ENCODE measurements at regions not wholly inside any gene's neighbourhood (a gene's known extent, or its start where the extent isn't known, plus 50 kb on each side); places are given as distances from the start of the nearest gene placed in this dataset.

DNA sequence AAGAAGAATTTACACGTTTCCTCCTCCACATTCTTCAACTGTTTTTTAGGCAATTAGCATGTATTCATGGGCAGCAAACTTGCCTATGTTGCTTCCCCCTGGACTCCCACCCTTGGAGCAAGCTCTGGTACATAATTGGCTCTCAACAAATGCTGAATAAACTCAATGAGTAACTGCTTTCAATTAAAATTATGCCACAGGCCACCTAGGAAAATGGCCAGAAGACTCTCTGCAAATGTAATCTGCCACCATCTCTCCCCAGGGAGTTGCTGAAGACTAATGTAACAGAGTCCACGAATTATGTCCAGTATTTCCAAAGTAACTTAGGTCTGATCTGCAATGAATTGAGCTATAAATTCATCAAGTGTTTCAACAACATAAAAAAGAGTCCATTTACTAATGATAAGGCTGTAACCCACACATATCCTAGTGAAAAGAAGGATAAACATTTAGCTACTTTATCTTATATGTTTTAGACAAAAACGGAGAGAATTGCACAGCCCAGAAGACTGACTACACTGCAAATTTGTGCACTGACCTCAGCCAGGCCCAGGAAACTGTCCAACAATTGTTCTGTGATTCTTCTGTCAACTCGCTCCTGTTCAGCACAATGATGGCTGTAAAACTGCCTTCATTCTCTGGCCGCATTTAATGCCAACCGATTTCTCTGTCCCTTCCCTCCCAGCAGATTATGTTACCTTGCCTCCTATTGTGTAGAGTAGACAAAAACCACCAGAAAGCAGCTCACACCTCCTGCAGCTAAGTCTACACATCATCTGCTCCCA lies 808.6 kb upstream of the ARGLU1 start:
- Mint-ChIP-seq H3K9me3 (no peaks in the 10 kb centered on the region), H3K27me3 (no peaks in the 10 kb centered on the region), H3K36me3 (ENCODE audit: low read depth) (no peaks in the 10 kb centered on the region), H3K4me1 (ENCODE audit: low read depth) (no peaks in the 10 kb centered on the region), H3K27ac (no peak overlapping the region), H3K4me3 (no peak overlapping the region)
- no peak for DNase-seq

DNA sequence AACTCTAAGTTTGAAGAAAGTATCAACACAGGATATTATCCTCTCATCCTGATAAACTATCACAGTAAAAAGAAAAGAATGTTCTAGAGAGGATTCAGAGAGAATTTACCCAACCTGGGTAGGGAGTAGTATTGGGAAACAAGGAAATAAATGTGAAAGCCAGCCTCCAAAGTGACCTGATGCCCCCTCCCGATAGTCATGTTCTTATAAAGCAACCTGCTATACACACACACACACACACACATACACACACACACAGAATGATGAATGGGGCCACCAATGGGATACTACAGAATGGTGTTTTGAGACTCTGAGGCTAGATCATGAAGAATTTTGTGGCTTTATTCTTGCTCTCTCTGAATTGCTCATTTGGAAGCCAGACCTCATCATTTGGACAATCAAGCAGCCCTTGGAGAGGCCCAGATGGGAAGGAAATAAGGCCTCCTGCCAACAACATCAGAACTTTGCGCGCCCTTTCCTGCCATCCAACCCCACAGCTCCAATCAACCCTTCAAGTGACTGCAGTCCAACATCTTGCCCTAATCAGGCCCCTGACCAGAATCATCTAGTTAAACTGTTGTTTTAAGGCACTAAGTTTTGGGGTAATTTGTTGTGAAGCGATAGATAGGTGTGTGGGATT lies 807.9 kb upstream of the ARGLU1 start:
- Mint-ChIP-seq H3K27me3 (no peaks in the 10 kb centered on the region), H3K36me3 (ENCODE audit: low read depth) (no peaks in the 10 kb centered on the region)

DNA sequence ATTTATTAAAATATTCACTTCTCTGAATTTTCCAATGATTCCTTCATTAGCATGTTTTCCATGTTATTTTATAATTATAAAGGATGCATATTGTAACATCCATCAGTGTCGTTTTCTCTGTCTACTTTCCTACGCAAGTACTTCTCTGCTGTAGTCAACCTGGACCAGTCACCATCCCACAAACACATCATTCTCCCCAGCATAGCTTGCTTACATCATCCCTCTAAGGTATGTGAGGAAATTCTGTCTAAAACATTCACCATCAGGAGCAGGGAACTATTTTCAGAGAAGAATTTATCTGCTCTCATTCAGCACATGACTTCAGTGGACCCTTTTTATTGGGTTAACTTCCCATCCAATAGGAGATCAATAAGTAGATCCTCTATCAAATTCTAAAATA lies 806.1 kb upstream of the ARGLU1 start:
- no peaks in the 10 kb centered on the region for H3K9me3 Mint-ChIP-seq
- H3K36me3 Mint-ChIP-seq (ENCODE audit: low read depth): no peaks in the 10 kb centered on the region

More for the DNA sequence above, 807.9 kb upstream of the ARGLU1 start:
- Mint-ChIP-seq H3K4me1 (ENCODE audit: low read depth) (no peaks in the 10 kb centered on the region), H3K4me3 (no peak overlapping the region), H3K9me3 (no peaks in the 10 kb centered on the region), H3K27ac (no peak overlapping the region)
- DNase-seq: no peak

DNA sequence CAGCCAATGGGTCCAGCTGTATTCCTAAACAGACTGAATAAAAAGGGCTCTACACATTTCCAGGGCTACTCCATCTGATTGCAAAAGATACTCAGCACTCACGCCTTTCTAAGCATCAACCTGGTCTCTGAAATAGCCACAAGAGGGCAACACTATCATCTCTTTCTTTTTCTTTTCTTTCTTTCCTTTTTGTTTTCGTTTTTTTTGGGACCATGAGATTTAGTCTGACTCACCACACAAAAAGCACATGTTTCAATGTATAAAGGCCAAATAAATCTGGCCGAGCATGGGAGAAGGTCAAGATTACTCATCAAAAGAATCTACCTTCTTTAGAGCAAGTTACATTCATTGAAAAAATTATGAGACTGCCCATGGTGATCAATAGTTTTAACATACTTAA lies 805.6 kb upstream of the ARGLU1 start:
- Mint-ChIP-seq H3K27me3 (no peaks in the 10 kb centered on the region), H3K36me3 (ENCODE audit: low read depth) (no peaks in the 10 kb centered on the region), H3K9me3 (no peaks in the 10 kb centered on the region), H3K4me3 (no peak overlapping the region), H3K4me1 (ENCODE audit: low read depth) (no peaks in the 10 kb centered on the region), H3K27ac (no peak overlapping the region)
- DNase-seq: no peak

More for the DNA sequence above, 806.1 kb upstream of the ARGLU1 start:
- H3K4me1 Mint-ChIP-seq (ENCODE audit: low read depth): no peaks in the 10 kb centered on the region
- H3K4me3 Mint-ChIP-seq: no peak overlapping the region
- H3K27ac Mint-ChIP-seq: no peak overlapping the region
- DNase-seq: no peak
- H3K27me3 Mint-ChIP-seq: no peaks in the 10 kb centered on the region

DNA sequence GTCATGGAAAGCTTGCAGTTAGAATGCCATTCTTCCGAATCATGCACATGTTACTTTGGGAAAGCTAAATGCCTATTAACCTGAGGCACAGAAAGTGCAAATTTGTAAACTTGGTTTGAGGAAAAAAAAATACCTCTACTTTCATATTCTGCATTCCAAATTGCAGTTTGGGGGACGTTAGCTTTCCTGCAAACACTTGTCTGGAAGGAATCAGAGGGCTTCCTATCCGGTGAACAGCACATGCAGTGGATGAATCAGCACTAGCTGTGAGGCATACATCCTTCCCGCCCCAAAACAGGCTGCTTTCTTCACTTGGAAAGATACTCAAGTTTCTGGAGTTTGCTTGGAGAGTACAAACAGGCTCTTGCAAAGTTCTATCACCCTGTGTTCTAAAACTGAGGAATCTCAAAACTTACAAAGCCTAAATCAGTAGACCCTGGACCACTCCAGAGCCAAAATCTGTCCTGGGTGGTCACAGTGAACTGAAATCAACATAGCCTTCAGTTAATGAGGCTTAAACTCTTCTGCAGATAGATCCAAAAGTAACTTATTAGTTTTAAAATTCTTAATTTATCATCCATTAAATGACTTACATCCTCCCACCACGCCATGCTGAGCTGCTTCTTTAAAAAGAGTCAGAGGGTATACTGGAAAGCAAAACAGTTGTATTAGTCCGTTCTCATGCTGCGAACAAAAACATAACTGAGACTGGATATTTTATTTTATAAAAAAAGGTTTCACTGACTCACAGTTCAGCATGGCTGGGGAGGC lies 802.3 kb upstream of the ARGLU1 start:
- H3K4me3 Mint-ChIP-seq: no peak overlapping the region
- H3K9me3 Mint-ChIP-seq: no peaks in the 10 kb centered on the region
- DNase-seq: no peak
- no peaks in the 10 kb centered on the region for H3K27me3 Mint-ChIP-seq
- H3K4me1 Mint-ChIP-seq (ENCODE audit: low read depth): no peaks in the 10 kb centered on the region
- no peak overlapping the region for H3K27ac Mint-ChIP-seq
- no peaks in the 10 kb centered on the region for H3K36me3 Mint-ChIP-seq (ENCODE audit: low read depth)

DNA sequence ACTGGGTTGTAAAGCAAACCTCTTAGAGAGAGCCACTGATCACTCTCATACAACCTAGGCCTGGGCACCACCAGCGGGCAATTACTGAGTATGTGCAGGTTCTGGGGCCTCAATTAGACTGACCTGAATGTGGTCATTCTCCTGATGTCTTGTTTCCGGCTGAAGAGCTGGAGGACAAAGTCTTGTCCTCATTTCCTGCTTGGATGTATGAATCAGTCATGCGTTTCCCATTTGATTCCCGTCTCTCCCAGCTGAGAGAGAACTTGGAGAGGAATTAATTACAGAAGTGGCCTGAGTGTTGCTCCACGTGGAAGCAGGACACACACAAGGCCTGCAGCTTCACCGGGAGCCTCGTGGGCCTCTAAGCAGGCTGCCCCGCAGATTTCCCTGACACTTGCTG lies 799.3 kb upstream of the ARGLU1 start:
- Mint-ChIP-seq H3K4me1 (ENCODE audit: low read depth) (no peaks in the 10 kb centered on the region), H3K27me3 (no peaks in the 10 kb centered on the region), H3K36me3 (ENCODE audit: low read depth) (no peaks in the 10 kb centered on the region), H3K4me3 (no peak overlapping the region), H3K9me3 (no peaks in the 10 kb centered on the region), H3K27ac (no peak overlapping the region)
- DNase-seq: no peak

DNA sequence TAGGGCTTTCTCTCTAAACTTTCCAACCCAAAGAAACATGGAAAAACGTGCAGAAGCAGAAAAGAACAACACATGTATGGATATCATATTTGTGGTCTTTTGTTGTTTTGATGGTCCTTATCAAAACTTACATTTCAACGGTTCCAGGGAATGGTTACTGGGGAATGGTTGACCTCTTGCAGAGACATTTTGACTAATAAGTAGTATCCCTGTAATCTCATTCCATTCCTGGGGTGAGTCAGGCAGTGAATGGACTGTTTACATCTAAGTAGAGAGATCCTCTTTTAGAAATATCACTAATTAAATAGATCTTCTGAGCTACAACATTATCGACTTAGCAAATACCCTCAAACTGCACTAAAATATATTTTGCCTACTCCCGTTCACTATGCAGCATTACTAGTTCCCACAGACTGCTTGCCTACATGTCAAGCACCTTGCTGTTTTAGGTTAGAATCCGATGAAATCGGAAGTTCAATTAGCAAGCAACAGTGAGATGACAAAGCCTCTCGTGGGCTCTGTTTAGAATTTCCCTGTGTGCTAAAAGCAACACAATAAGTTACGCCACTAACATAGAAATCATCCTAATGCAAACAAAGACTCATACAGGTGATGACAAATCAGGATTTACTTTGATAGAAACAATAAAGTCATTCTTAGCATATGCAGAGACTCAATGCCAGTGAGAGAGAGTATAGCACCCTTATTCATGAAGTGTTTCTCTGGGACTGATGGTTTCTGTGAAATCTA lies 797.7 kb upstream of the ARGLU1 start:
- DNase-seq: no peak
- Mint-ChIP-seq H3K4me1 (ENCODE audit: low read depth) (no peaks in the 10 kb centered on the region), H3K27ac (no peak overlapping the region), H3K4me3 (no peak overlapping the region), H3K27me3 (no peaks in the 10 kb centered on the region), H3K9me3 (no peaks in the 10 kb centered on the region), H3K36me3 (ENCODE audit: low read depth) (no peaks in the 10 kb centered on the region)

DNA sequence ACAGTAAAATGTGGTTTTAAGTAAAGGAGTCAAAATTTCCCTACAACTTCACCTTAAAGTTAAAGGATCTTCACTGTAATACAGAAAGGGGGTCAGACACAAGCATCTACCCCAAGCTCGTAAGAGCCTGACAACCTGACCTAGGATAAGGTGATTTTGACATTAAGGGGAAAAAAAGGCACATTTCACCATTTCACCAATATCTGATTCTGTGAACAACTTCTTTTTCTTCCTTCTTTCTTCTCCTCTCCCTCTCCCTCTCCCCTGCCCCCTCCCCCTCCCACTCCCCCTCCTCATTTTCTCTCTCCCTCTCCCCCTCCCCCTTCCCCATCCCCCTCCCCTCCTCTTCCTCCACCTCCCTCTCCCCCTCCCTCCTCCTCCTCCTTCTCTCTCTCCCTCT lies 796.7 kb upstream of the ARGLU1 start:
- no peaks in the 10 kb centered on the region for H3K4me1 Mint-ChIP-seq (ENCODE audit: low read depth)
- no peaks in the 10 kb centered on the region for H3K27me3 Mint-ChIP-seq
- H3K4me3 Mint-ChIP-seq: no peak overlapping the region
- no peak for DNase-seq
- no peaks in the 10 kb centered on the region for H3K9me3 Mint-ChIP-seq
- no peaks in the 10 kb centered on the region for H3K36me3 Mint-ChIP-seq (ENCODE audit: low read depth)
- H3K27ac Mint-ChIP-seq: no peak overlapping the region

DNA sequence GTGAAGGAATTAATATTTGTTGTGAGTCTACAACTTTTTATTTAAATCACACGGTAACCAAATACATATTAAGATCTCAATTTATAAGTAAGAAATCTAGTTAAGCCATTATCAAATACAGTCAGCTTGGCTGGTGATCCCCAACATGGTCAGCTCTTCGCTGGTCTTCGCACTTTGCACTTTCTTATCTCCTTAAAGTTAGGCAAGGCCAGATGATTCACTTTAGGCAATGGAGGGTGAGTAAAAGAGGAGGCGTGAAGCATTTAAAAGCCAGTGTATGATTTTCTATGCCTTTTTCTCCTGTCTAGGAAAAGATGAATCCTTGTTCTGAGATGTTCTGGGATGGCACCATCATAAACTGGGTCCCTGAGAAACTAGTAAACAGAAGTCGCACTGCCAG lies 793.7 kb upstream of the ARGLU1 start:
- H3K36me3 Mint-ChIP-seq (ENCODE audit: low read depth): no peaks in the 10 kb centered on the region
- no peak for DNase-seq
- H3K27me3 Mint-ChIP-seq: no peaks in the 10 kb centered on the region
- no peak overlapping the region for H3K27ac Mint-ChIP-seq
- no peaks in the 10 kb centered on the region for H3K4me1 Mint-ChIP-seq (ENCODE audit: low read depth)
- no peak overlapping the region for H3K4me3 Mint-ChIP-seq
- peaks cover 2% of the 10 kb centered on the region for H3K9me3 Mint-ChIP-seq

DNA sequence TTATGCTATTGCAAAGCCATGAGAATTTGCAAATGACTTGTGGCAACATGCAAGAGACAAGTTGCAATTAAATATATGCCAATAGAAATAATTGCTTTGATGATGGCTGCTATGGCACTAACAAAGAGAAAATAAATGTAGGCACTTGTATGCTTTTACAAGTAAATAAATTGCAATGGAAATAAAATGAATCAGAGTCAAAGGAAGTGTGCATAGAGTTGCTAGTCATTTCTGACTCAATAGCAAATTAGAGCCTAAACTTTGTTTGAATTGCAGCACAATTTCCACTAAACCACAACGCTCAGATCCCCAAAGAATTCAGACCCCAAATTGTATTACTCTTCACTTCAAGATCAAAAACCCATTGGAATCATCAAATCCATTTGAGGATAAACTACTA lies 792.1 kb upstream of the ARGLU1 start:
- Mint-ChIP-seq H3K4me1 (ENCODE audit: low read depth) (no peaks in the 10 kb centered on the region), H3K27ac (no peak overlapping the region), H3K36me3 (ENCODE audit: low read depth) (no peaks in the 10 kb centered on the region), H3K4me3 (no peak overlapping the region), H3K27me3 (no peaks in the 10 kb centered on the region), H3K9me3 (peaks cover 2% of the 10 kb centered on the region)
- DNase-seq: no peak

DNA sequence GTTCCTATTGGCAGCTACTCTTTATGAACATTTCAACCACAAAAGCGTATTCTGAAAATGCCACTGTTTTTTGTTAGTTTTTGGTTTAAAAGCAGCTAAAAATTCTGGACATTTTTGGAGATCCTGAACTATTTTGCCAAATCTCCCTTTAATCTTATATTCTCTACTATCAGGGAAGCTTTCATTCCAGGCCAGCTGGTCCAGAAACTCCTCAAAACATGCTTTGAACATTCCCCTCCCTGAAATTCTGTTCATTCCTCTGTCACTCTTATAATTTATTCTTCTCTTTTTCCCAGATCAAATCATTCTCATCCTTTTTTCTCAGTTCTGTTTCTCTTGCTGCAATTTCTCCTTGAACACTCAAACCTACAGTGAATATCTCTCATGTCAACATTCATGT lies 790.9 kb upstream of the ARGLU1 start:
- DNase-seq: no peak
- Mint-ChIP-seq H3K4me3 (no peak overlapping the region), H3K4me1 (ENCODE audit: low read depth) (no peaks in the 10 kb centered on the region)

DNA sequence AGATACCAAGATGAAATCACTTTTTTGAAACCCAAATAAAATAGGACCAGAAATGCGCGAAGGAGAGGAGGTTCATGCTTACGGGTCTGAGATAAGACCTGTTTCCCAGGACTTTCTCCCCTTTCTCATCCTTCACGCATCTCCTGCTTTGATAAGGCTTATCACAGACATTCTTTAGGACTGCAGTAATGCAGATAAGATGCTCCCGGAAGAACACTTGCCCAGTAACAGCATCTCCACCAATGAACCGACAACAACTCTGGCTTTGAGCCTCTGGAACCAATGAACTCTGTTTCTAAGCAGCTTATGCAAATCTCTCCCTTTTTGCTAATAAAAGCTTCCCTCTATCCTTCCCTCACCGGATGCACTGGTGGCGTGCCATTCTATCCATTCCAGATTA lies 783.4 kb upstream of the ARGLU1 start:
- H3K36me3 Mint-ChIP-seq (ENCODE audit: low read depth): no peaks in the 10 kb centered on the region
- no peaks in the 10 kb centered on the region for H3K4me1 Mint-ChIP-seq (ENCODE audit: low read depth)
- H3K9me3 Mint-ChIP-seq: peaks cover 3% of the 10 kb centered on the region
- no peaks in the 10 kb centered on the region for H3K27me3 Mint-ChIP-seq
- no peak overlapping the region for H3K27ac Mint-ChIP-seq
- DNase-seq: no peak
- no peak overlapping the region for H3K4me3 Mint-ChIP-seq

More for the DNA sequence above, 790.9 kb upstream of the ARGLU1 start:
- no peaks in the 10 kb centered on the region for H3K27me3 Mint-ChIP-seq
- no peak overlapping the region for H3K27ac Mint-ChIP-seq
- peaks cover 5% of the 10 kb centered on the region for H3K9me3 Mint-ChIP-seq
- no peaks in the 10 kb centered on the region for H3K36me3 Mint-ChIP-seq (ENCODE audit: low read depth)

DNA sequence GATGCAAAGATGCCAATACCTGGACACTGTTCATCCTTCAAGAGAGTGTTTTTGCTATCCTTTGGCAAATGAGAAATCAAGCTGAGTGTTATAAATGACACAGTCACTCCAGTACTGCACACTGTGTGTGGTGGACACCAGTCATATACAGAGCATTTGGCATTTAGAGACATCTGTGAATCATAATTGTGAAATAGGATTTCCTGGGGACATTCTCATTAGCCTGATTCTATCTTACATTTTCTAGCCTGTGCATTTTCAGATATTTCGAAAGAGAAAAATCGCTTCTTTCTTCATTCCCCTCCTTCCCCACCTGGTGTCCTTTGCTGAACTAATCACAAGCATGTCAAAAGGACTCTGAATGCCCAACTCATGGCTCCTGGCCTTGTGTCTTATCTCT lies 781.0 kb upstream of the ARGLU1 start:
- no peak overlapping the region for H3K4me3 Mint-ChIP-seq
- H3K9me3 Mint-ChIP-seq: no peaks in the 10 kb centered on the region
- no peaks in the 10 kb centered on the region for H3K4me1 Mint-ChIP-seq (ENCODE audit: low read depth)
- no peaks in the 10 kb centered on the region for H3K36me3 Mint-ChIP-seq (ENCODE audit: low read depth)
- no peak overlapping the region for H3K27ac Mint-ChIP-seq
- no peaks in the 10 kb centered on the region for H3K27me3 Mint-ChIP-seq
- DNase-seq: no peak

DNA sequence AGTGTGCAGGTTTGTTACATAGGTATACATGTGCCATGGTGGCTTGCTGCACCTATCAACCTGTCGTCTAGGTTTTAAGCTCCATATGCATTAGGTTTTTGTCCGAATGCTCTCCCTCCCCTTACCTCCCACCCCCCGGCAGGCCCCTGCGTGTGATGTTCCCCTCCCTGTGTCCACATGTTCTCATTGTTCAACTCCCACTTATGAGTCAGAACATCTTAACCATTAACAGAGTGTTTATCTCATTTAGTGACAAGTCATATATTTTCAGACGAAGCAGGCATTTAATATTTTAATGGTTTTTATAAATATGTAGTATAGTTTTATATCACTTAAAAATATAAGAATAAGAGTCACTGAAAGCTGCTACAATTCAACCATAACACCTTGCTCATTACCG lies 780.5 kb upstream of the ARGLU1 start:
- no peaks in the 10 kb centered on the region for H3K9me3 Mint-ChIP-seq
- no peak overlapping the region for H3K4me3 Mint-ChIP-seq
- H3K27ac Mint-ChIP-seq: no peak overlapping the region
- no peaks in the 10 kb centered on the region for H3K36me3 Mint-ChIP-seq (ENCODE audit: low read depth)
- H3K4me1 Mint-ChIP-seq (ENCODE audit: low read depth): no peaks in the 10 kb centered on the region
- no peak for DNase-seq
- H3K27me3 Mint-ChIP-seq: no peaks in the 10 kb centered on the region

All from activated T-cell treated with anti-CD3 and anti-CD28 coated beads, Interleukin-2, amount 50 U/mL, for 24 hours (primary cell).